C4-2B (cell line): ENCODE measurements at regions not wholly inside any gene's neighbourhood (a gene's known extent, or its start where the extent isn't known, plus 50 kb on each side); places are given as distances from the start of the nearest gene placed in this dataset.

Source experiments
- CTCF ChIP-seq: fragments of 450-650 bp; conservative IDR thresholded peaks from 2 replicates; pipeline ENCODE4 v1.5.1; 2017; ENCODE audit warnings: mild to moderate bottlenecking
- ZFX ChIP-seq: fragments of 450-650 bp; IDR thresholded peaks from 2 replicates; pipeline ENCODE4 v1.6.1; 2017

GRCh38 chr5:74212336-74212735 is 428.2 kb downstream of the ENC1 start:
- peak; percentile 33 for TF ChIP-seq CTCF
- no peak for TF ChIP-seq ZFX
